ENCODE measurements at regions not wholly inside any gene's neighbourhood (a gene's known extent, or its start where the extent isn't known, plus 50 kb on each side); places are given as distances from the start of the nearest gene placed in this dataset.

- no peak overlapping the region for H3K4me3 ChIP-seq (ENCODE audit: low read depth, low read length)
Measured at GRCh38 chr2:234187646-234188174, 137.2 kb downstream of the SPP2 start.

GRCh38 chr2:234181121-234181520 is 130.6 kb downstream of the SPP2 start:
- H3K4me3 ChIP-seq (ENCODE audit: low read depth, low read length): no peak overlapping the region
- TF ChIP-seq, protein P1, sequence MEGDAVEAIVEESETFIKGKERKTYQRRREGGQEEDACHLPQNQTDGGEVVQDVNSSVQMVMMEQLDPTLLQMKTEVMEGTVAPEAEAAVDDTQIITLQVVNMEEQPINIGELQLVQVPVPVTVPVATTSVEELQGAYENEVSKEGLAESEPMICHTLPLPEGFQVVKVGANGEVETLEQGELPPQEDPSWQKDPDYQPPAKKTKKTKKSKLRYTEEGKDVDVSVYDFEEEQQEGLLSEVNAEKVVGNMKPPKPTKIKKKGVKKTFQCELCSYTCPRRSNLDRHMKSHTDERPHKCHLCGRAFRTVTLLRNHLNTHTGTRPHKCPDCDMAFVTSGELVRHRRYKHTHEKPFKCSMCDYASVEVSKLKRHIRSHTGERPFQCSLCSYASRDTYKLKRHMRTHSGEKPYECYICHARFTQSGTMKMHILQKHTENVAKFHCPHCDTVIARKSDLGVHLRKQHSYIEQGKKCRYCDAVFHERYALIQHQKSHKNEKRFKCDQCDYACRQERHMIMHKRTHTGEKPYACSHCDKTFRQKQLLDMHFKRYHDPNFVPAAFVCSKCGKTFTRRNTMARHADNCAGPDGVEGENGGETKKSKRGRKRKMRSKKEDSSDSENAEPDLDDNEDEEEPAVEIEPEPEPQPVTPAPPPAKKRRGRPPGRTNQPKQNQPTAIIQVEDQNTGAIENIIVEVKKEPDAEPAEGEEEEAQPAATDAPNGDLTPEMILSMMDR (IDR thresholded peaks at IDR 0.05; ENCODE audit: low read depth, low read length): no peak

More at GRCh38 chr2:234187646-234188174, 137.2 kb downstream of the SPP2 start:
- TF ChIP-seq, protein P1 (IDR thresholded peaks at IDR 0.05; ENCODE audit: low read depth, low read length): no peak

GRCh38 chr2:234179031-234179363 is 128.5 kb downstream of the SPP2 start:
- H3K4me3 ChIP-seq (ENCODE audit: low read depth, low read length): no peak overlapping the region
- TF ChIP-seq, protein P1 (IDR thresholded peaks at IDR 0.05; ENCODE audit: low read depth, low read length): no peak

DNA sequence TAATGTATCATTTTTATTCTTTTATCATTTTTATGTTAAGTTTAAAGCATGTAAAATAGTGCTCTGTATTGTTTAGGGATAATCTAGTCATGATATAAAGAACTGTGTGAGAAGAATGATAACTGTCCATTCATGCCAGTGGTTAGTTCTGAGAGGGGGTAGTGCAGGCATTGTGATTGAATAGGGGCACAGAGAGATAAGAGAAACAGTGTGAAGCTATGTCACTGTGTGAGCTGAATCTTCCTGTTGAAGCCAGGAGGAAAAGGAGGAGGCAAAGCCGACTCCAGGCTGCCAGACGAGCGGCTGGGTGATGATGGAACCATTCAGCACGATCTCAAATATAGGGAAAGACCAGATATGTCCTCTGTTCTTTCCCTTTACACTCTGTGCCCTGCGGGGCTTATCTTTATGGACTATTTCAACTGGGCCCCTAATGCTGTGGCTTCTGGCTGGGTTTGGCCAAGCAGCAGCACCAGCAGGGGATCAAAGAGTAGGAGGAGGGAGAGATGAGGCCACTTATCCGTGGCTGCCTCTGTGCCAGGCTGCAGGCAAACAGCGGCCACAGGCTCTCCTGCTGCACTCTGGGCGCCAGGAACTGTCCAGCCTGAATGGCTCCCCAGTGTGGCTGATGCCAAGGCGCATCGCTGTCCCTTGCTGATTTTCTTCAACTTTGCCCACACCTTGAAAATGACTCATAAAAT is 128.0 kb downstream of the SPP2 start:
- TF ChIP-seq, protein P1 (IDR thresholded peaks at IDR 0.05; ENCODE audit: low read depth, low read length): no peak
- no peak overlapping the region for H3K4me3 ChIP-seq (ENCODE audit: low read depth, low read length)

DNA sequence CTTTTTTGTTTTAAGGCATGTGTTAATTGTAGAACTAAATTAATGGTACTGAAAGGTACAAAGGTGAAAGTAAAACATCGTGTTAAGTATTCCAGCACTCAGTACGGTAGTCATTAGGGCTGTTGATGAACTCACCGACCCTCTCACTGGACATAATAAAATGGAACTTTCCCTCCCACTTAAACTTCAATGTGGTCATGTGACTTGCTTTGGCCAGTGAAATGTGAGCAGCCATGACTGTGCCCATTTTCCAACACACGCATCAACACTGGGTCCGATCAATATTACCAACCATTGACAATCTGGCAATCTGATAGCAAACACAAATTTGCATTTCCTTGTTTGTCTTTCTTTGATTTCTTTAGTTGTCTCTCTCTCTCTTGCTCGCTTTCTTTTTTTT is 125.1 kb downstream of the SPP2 start:
- TF ChIP-seq, protein P1 (IDR thresholded peaks at IDR 0.05; ENCODE audit: low read depth, low read length): no peak
- no peak overlapping the region for H3K4me3 ChIP-seq (ENCODE audit: low read depth, low read length)

GRCh38 chr2:234174742-234175141 is 124.2 kb downstream of the SPP2 start:
- TF ChIP-seq, protein P1 (IDR thresholded peaks at IDR 0.05; ENCODE audit: low read depth, low read length): no peak
- no peak overlapping the region for H3K4me3 ChIP-seq (ENCODE audit: low read depth, low read length)

DNA sequence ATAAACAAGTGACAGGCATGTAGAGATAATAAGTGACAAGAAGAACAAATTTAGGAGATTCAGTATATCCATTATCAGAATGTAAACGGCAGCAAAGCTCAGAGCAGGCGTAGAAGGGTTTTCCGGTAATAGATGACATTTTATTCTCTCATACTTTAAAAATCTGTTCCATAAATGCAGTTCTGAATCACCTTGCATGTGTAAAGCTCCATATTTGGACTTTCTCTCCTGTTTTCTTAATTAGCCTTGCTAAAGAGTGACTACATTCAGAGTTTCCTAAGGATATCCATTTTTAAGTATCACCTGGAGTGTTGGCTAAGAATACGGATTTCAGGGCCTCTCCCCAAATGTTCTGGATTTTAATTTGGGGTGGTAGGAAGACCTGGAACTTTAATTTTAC is 122.0 kb downstream of the SPP2 start:
- TF ChIP-seq, protein P1 (IDR thresholded peaks at IDR 0.05; ENCODE audit: low read depth, low read length): no peak
- no peak overlapping the region for H3K4me3 ChIP-seq (ENCODE audit: low read depth, low read length)

Measured in WI38 (cell line).